WERI-Rb-1 (cell line): ENCODE measurements at regions not wholly inside any gene's neighbourhood (a gene's known extent, or its start where the extent isn't known, plus 50 kb on each side); places are given as distances from the start of the nearest gene placed in this dataset.

Experiments
- DNase-seq: peaks from one replicate; pipeline ENCODE4 v3.0.0-alpha.2; 2020
- H3K27ac ChIP-seq: fragments of 250-450 bp; sonication (Bioruptor Pico); 2 replicates; pipeline ENCODE4 v1.5.1; 2020; ENCODE audit warnings: mild to moderate bottlenecking, moderate library complexity
- H3K27me3 ChIP-seq: fragments of 250-450 bp; sonication (Bioruptor Pico); 2 replicates; pipeline ENCODE4 v1.5.1; 2021; ENCODE audit warnings: mild to moderate bottlenecking, low read depth, moderate library complexity; ENCODE audit not compliant: insufficient read depth, severe bottlenecking
- H3K36me3 ChIP-seq: fragments of 250-450 bp; sonication (Bioruptor Pico); 2 replicates; pipeline ENCODE4 v1.5.1; 2020; ENCODE audit warnings: mild to moderate bottlenecking, moderate library complexity
- H3K4me3 ChIP-seq: 2 replicates; pipeline ENCODE4 v1.5.1; 2011; ENCODE audit warnings: low read depth, mild to moderate bottlenecking, control low read depth, low read length
- H3K9me3 ChIP-seq: fragments of 250-450 bp; sonication (Bioruptor Pico); 2 replicates; pipeline ENCODE4 v1.5.1; 2021; ENCODE audit warnings: mild to moderate bottlenecking, moderate library complexity; ENCODE audit not compliant: severe bottlenecking
- CTCF ChIP-seq: IDR thresholded peaks from 2 replicates; pipeline ENCODE4 v1.5.1; 2011; ENCODE audit warnings: low read depth, mild to moderate bottlenecking, control low read depth, inconsistent platforms, low read length

GRCh38 chr12:4135919-4136605 lies 137.5 kb upstream of the CCND2 start:
- Histone ChIP-seq H3K27me3 (peaks cover 17% of the 10 kb centered on the region), H3K36me3 (no peaks in the 10 kb centered on the region), H3K4me3 (no peak overlapping the region), H3K9me3 (no peaks in the 10 kb centered on the region), H3K27ac (no peak overlapping the region)
- no peak for TF ChIP-seq CTCF
- no peak for DNase-seq

- H3K4me3 ChIP-seq = no peak overlapping the region
- H3K9me3 ChIP-seq = no peaks in the 10 kb centered on the region
- no peak for TF ChIP-seq CTCF
- no peaks in the 10 kb centered on the region for H3K36me3 ChIP-seq
- no peak overlapping the region for H3K27ac ChIP-seq
- no peak for DNase-seq
- peaks cover 16% of the 10 kb centered on the region for H3K27me3 ChIP-seq
Measured at GRCh38 chr12:4134448-4135263, 138.9 kb upstream of the CCND2 start.

GRCh38 chr12:4133636-4134447 lies 139.7 kb upstream of the CCND2 start:
- TF ChIP-seq CTCF = no peak
- DNase-seq = no peak
- H3K9me3 ChIP-seq = no peaks in the 10 kb centered on the region
- no peak overlapping the region for H3K27ac ChIP-seq
- peaks cover 19% of the 10 kb centered on the region for H3K27me3 ChIP-seq
- H3K4me3 ChIP-seq = no peak overlapping the region
- H3K36me3 ChIP-seq = no peaks in the 10 kb centered on the region

GRCh38 chr12:4133029-4133428 lies 140.5 kb upstream of the CCND2 start:
- Histone ChIP-seq H3K27me3 (peaks cover 25% of the 10 kb centered on the region), H3K27ac (no peak overlapping the region), H3K36me3 (no peaks in the 10 kb centered on the region), H3K9me3 (no peaks in the 10 kb centered on the region), H3K4me3 (no peak overlapping the region)
- no peak for DNase-seq
- TF ChIP-seq CTCF = no peak

GRCh38 chr12:4121506-4122020 lies 152.0 kb upstream of the CCND2 start:
- Histone ChIP-seq H3K9me3 (no peaks in the 10 kb centered on the region), H3K36me3 (no peaks in the 10 kb centered on the region), H3K27ac (no peak overlapping the region), H3K4me3 (no peak overlapping the region), H3K27me3 (peaks cover 36% of the 10 kb centered on the region)
- TF ChIP-seq CTCF = no peak
- no peak for DNase-seq
